ENCODE measurements at regions not wholly inside any gene's neighbourhood (a gene's known extent, or its start where the extent isn't known, plus 50 kb on each side); places are given as distances from the start of the nearest gene placed in this dataset.

DNA sequence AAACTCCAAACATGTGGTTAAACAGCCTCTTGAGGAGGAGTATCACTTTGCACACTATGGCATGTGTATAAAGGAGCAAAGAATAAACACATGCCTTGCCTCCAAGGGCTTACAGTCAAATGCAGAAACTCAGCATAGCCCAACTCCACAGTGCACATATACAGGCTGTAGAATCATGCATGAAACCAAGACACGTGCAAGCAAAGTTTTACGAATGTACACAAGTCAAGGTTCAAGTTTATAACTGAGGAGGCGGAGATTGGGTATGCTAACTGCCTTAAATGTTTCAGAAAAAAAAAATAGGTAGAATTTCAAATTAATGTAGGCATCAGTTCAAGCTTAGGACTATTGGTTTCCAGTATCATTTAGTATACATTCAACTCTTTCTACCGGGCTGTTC is 321.1 kb downstream of the SOX9 start:
- no peak overlapping the region for H3K4me2 ChIP-seq
- TF ChIP-seq POLR2AphosphoS5 (IDR thresholded peaks at IDR 0.05; ENCODE audit: low read depth): no peak
- TF ChIP-seq, protein P1, sequence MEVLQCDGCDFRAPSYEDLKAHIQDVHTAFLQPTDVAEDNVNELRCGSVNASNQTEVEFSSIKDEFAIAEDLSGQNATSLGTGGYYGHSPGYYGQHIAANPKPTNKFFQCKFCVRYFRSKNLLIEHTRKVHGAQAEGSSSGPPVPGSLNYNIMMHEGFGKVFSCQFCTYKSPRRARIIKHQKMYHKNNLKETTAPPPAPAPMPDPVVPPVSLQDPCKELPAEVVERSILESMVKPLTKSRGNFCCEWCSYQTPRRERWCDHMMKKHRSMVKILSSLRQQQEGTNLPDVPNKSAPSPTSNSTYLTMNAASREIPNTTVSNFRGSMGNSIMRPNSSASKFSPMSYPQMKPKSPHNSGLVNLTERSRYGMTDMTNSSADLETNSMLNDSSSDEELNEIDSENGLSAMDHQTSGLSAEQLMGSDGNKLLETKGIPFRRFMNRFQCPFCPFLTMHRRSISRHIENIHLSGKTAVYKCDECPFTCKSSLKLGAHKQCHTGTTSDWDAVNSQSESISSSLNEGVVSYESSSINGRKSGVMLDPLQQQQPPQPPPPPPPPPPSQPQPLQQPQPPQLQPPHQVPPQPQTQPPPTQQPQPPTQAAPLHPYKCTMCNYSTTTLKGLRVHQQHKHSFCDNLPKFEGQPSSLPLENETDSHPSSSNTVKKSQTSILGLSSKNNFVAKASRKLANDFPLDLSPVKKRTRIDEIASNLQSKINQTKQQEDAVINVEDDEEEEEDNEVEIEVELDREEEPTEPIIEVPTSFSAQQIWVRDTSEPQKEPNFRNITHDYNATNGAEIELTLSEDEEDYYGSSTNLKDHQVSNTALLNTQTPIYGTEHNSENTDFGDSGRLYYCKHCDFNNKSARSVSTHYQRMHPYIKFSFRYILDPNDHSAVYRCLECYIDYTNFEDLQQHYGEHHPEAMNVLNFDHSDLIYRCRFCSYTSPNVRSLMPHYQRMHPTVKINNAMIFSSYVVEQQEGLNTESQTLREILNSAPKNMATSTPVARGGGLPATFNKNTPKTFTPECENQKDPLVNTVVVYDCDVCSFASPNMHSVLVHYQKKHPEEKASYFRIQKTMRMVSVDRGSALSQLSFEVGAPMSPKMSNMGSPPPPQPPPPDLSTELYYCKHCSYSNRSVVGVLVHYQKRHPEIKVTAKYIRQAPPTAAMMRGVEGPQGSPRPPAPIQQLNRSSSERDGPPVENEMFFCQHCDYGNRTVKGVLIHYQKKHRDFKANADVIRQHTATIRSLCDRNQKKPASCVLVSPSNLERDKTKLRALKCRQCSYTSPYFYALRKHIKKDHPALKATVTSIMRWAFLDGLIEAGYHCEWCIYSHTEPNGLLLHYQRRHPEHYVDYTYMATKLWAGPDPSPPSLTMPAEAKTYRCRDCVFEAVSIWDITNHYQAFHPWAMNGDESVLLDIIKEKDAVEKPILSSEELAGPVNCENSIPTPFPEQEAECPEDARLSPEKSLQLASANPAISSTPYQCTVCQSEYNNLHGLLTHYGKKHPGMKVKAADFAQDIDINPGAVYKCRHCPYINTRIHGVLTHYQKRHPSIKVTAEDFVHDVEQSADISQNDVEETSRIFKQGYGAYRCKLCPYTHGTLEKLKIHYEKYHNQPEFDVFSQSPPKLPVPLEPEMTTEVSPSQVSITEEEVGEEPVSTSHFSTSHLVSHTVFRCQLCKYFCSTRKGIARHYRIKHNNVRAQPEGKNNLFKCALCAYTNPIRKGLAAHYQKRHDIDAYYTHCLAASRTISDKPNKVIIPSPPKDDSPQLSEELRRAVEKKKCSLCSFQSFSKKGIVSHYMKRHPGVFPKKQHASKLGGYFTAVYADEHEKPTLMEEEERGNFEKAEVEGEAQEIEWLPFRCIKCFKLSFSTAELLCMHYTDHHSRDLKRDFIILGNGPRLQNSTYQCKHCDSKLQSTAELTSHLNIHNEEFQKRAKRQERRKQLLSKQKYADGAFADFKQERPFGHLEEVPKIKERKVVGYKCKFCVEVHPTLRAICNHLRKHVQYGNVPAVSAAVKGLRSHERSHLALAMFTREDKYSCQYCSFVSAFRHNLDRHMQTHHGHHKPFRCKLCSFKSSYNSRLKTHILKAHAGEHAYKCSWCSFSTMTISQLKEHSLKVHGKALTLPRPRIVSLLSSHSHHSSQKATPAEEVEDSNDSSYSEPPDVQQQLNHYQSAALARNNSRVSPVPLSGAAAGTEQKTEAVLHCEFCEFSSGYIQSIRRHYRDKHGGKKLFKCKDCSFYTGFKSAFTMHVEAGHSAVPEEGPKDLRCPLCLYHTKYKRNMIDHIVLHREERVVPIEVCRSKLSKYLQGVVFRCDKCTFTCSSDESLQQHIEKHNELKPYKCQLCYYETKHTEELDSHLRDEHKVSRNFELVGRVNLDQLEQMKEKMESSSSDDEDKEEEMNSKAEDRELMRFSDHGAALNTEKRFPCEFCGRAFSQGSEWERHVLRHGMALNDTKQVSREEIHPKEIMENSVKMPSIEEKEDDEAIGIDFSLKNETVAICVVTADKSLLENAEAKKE (CRISPR knock-in tag; IDR thresholded peaks at IDR 0.05): no peak
- no peak for TF ChIP-seq JUNB (IDR thresholded peaks at IDR 0.05; ENCODE audit: unreplicated experiment)
- TF ChIP-seq STAT1 (IDR thresholded peaks at IDR 0.05; ENCODE audit: unreplicated experiment): no peak
- no peak for TF ChIP-seq EZH2phosphoT487 (IDR thresholded peaks at IDR 0.05; ENCODE audit: unreplicated experiment)
- no peak for TF ChIP-seq ZNF331 (CRISPR knock-in tag; IDR thresholded peaks at IDR 0.05; ENCODE audit: low read depth)
- TF ChIP-seq ZNF114 (CRISPR knock-in tag; IDR thresholded peaks at IDR 0.05): no peak
- TF ChIP-seq, protein P2, sequence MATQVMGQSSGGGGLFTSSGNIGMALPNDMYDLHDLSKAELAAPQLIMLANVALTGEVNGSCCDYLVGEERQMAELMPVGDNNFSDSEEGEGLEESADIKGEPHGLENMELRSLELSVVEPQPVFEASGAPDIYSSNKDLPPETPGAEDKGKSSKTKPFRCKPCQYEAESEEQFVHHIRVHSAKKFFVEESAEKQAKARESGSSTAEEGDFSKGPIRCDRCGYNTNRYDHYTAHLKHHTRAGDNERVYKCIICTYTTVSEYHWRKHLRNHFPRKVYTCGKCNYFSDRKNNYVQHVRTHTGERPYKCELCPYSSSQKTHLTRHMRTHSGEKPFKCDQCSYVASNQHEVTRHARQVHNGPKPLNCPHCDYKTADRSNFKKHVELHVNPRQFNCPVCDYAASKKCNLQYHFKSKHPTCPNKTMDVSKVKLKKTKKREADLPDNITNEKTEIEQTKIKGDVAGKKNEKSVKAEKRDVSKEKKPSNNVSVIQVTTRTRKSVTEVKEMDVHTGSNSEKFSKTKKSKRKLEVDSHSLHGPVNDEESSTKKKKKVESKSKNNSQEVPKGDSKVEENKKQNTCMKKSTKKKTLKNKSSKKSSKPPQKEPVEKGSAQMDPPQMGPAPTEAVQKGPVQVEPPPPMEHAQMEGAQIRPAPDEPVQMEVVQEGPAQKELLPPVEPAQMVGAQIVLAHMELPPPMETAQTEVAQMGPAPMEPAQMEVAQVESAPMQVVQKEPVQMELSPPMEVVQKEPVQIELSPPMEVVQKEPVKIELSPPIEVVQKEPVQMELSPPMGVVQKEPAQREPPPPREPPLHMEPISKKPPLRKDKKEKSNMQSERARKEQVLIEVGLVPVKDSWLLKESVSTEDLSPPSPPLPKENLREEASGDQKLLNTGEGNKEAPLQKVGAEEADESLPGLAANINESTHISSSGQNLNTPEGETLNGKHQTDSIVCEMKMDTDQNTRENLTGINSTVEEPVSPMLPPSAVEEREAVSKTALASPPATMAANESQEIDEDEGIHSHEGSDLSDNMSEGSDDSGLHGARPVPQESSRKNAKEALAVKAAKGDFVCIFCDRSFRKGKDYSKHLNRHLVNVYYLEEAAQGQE (IDR thresholded peaks at IDR 0.05; ENCODE audit: unreplicated experiment): no peak
- no peak for TF ChIP-seq EZH2 (IDR thresholded peaks at IDR 0.05; ENCODE audit: low read depth, unreplicated experiment)
- TF ChIP-seq, protein P3, sequence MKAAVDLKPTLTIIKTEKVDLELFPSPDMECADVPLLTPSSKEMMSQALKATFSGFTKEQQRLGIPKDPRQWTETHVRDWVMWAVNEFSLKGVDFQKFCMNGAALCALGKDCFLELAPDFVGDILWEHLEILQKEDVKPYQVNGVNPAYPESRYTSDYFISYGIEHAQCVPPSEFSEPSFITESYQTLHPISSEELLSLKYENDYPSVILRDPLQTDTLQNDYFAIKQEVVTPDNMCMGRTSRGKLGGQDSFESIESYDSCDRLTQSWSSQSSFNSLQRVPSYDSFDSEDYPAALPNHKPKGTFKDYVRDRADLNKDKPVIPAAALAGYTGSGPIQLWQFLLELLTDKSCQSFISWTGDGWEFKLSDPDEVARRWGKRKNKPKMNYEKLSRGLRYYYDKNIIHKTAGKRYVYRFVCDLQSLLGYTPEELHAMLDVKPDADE (IDR thresholded peaks at IDR 0.05): no peak
- no peak for TF ChIP-seq CREB1 (CRISPR knock-in tag; IDR thresholded peaks at IDR 0.05; ENCODE audit: low read depth)
- TF ChIP-seq NANOG (IDR thresholded peaks at IDR 0.05; ENCODE audit: borderline replicate concordance): no peak
- TF ChIP-seq, protein P4, sequence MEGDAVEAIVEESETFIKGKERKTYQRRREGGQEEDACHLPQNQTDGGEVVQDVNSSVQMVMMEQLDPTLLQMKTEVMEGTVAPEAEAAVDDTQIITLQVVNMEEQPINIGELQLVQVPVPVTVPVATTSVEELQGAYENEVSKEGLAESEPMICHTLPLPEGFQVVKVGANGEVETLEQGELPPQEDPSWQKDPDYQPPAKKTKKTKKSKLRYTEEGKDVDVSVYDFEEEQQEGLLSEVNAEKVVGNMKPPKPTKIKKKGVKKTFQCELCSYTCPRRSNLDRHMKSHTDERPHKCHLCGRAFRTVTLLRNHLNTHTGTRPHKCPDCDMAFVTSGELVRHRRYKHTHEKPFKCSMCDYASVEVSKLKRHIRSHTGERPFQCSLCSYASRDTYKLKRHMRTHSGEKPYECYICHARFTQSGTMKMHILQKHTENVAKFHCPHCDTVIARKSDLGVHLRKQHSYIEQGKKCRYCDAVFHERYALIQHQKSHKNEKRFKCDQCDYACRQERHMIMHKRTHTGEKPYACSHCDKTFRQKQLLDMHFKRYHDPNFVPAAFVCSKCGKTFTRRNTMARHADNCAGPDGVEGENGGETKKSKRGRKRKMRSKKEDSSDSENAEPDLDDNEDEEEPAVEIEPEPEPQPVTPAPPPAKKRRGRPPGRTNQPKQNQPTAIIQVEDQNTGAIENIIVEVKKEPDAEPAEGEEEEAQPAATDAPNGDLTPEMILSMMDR (conservative IDR thresholded peaks at IDR 0.05; ENCODE audit: low read depth in 2 of 2): no peak
- no peaks in the 10 kb centered on the region for H3K36me3 ChIP-seq (ENCODE audit: insufficient read depth)
- no peak overlapping the region for H2AFZ ChIP-seq
- peaks cover 4% of the 10 kb centered on the region for H3K27me3 Mint-ChIP-seq (ENCODE audit: insufficient read depth, low read depth, poor library complexity)
- peaks cover 5% of the 10 kb centered on the region; the same call in 1 of the 3 replicates for H3K36me3 Mint-ChIP-seq (ENCODE audit: low read depth)
- no peaks in the 10 kb centered on the region for H3K4me1 ChIP-seq (ENCODE audit: insufficient read depth)
- H4K20me1 ChIP-seq (replicated peaks; ENCODE audit: insufficient read depth): no peaks in the 10 kb centered on the region
- H3K4me3 ChIP-seq: no peak overlapping the region
- peaks cover 5% of the 10 kb centered on the region; the same call in 1 of the 2 replicates for H3K9me2 ChIP-seq (ENCODE audit: insufficient read depth)
- H3K4me3 Mint-ChIP-seq: no peak overlapping the region
- no peaks in the 10 kb centered on the region for H3F3A ChIP-seq (replicated peaks; ENCODE audit: low read depth)
- no peaks in the 10 kb centered on the region for H3K4me1 Mint-ChIP-seq
- no peaks in the 10 kb centered on the region for H3K27me3 ChIP-seq (ENCODE audit: insufficient read depth)
- no peak for ATAC-seq
- no peak for DNase-seq (ENCODE audit: low spot score)
- peaks cover 12% of the 10 kb centered on the region for H3K9me3 Mint-ChIP-seq
- no peaks in the 10 kb centered on the region for H3K79me2 ChIP-seq (replicated peaks; ENCODE audit: insufficient read depth)
- H3K27ac ChIP-seq (ENCODE audit: low read depth): no peak overlapping the region
- H3K27ac Mint-ChIP-seq: no peak overlapping the region

Data from GM23338 (cell line).